ENCODE measurements at regions not wholly inside any gene's neighbourhood (a gene's known extent, or its start where the extent isn't known, plus 50 kb on each side); places are given as distances from the start of the nearest gene placed in this dataset.
"Not testable (repeated sequence)": the region's sequence is repeated elsewhere in the genome, so short reads cannot be mapped to it uniquely, and the experiment has no call there.

DNA sequence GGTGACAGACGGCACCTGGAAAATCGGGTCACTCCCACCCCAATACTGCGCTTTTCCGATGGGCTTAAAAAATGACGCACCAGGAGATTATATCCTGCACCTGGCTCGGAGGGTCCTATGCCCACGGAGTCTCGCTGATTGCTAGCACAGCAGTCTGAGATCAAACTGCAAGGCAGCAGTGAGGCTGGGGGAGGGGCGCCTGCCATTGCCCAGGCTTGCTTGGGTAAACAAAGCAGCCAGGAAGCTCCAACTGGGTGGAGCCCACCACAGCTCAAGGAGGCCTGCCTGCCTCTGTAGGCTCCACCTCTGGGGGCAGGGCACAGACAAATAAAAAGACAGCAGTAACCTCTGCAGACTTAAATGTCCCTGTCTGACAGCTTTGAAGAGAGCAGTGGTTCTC lies 307.4 kb downstream of the DOK5 start:
- TF ChIP-seq, protein P1, sequence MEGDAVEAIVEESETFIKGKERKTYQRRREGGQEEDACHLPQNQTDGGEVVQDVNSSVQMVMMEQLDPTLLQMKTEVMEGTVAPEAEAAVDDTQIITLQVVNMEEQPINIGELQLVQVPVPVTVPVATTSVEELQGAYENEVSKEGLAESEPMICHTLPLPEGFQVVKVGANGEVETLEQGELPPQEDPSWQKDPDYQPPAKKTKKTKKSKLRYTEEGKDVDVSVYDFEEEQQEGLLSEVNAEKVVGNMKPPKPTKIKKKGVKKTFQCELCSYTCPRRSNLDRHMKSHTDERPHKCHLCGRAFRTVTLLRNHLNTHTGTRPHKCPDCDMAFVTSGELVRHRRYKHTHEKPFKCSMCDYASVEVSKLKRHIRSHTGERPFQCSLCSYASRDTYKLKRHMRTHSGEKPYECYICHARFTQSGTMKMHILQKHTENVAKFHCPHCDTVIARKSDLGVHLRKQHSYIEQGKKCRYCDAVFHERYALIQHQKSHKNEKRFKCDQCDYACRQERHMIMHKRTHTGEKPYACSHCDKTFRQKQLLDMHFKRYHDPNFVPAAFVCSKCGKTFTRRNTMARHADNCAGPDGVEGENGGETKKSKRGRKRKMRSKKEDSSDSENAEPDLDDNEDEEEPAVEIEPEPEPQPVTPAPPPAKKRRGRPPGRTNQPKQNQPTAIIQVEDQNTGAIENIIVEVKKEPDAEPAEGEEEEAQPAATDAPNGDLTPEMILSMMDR (conservative IDR thresholded peaks at IDR 0.05; ENCODE audit: low read length): not testable (repeated sequence)
- not testable (repeated sequence) for TF ChIP-seq EZH2phosphoT487 (IDR thresholded peaks at IDR 0.05; ENCODE audit: borderline replicate concordance)
